SK-N-SH treated with all-trans-retinoic acid at 6 μM for 48 hours (cell line): ENCODE measurements at regions not wholly inside any gene's neighbourhood (a gene's known extent, or its start where the extent isn't known, plus 50 kb on each side); places are given as distances from the start of the nearest gene placed in this dataset.

Source experiments
- ATAC-seq: fragments of 200-7000 bp; cut with Tn5 transposase; 3 replicates; pipeline ENCODE4 v1.9.1; 2020; ENCODE audit warnings: mild to moderate bottlenecking, moderate library complexity
- BACH2 ChIP-seq: fragments of 250-450 bp; sonication (Bioruptor Pico); IDR thresholded peaks from 2 replicates; pipeline ENCODE4 v1.9.0; 2021; ENCODE audit warnings: mild to moderate bottlenecking, borderline replicate concordance
- CREB5 ChIP-seq: fragments of 250-450 bp; sonication (Bioruptor Pico); IDR thresholded peaks from 2 replicates; pipeline ENCODE4 v1.5.1; 2020; ENCODE audit warnings: low read depth, mild to moderate bottlenecking, moderate library complexity
- CSDC2 ChIP-seq: fragments of 250-450 bp; sonication (Bioruptor Pico); IDR thresholded peaks from 2 replicates; pipeline ENCODE4 v1.5.0; 2020; ENCODE audit warnings: mild to moderate bottlenecking, moderate library complexity
- CSRNP3 ChIP-seq: fragments of 250-450 bp; sonication (Bioruptor Pico); IDR thresholded peaks from 2 replicates; pipeline ENCODE4 v1.5.1; 2021; ENCODE audit warnings: mild to moderate bottlenecking, moderate library complexity
- GLIS3 ChIP-seq: fragments of 250-450 bp; sonication (Bioruptor Pico); IDR thresholded peaks from 2 replicates; pipeline ENCODE4 v1.5.0; 2020; ENCODE audit warnings: mild to moderate bottlenecking, moderate library complexity
- ISL1 ChIP-seq: fragments of 250-450 bp; sonication (Bioruptor Pico); IDR thresholded peaks from 2 replicates; pipeline ENCODE4 v2.1.2; 2022; ENCODE audit warnings: mild to moderate bottlenecking, moderate library complexity
- OSR1 ChIP-seq: fragments of 250-450 bp; sonication (Bioruptor Pico); IDR thresholded peaks from 2 replicates; pipeline ENCODE4 v1.8.0; 2022; ENCODE audit warnings: moderate library complexity, mild to moderate bottlenecking, inconsistent platforms
- PPARA ChIP-seq: fragments of 250-450 bp; sonication (Bioruptor Pico); IDR thresholded peaks from 2 replicates; pipeline ENCODE4 v1.5.0; 2020; ENCODE audit warnings: mild to moderate bottlenecking, borderline replicate concordance
- SNAI2 ChIP-seq: fragments of 250-450 bp; sonication (Bioruptor Pico); IDR thresholded peaks from 2 replicates; pipeline ENCODE4 v1.5.0; 2020; ENCODE audit warnings: mild to moderate bottlenecking, moderate library complexity
- TCF4 ChIP-seq: fragments of 250-450 bp; sonication (Bioruptor Pico); IDR thresholded peaks from 2 replicates; pipeline ENCODE4 v1.8.0; 2021; ENCODE audit warnings: mild to moderate bottlenecking, moderate library complexity, borderline replicate concordance
- TOX ChIP-seq: fragments of 250-450 bp; sonication (Bioruptor Pico); IDR thresholded peaks from 2 replicates; pipeline ENCODE4 v1.8.0; 2021; ENCODE audit warnings: mild to moderate bottlenecking, moderate library complexity, borderline replicate concordance
- TSHZ2 ChIP-seq: fragments of 250-450 bp; sonication (Bioruptor Pico); IDR thresholded peaks from 2 replicates; pipeline ENCODE4 v1.5.0; 2020; ENCODE audit warnings: mild to moderate bottlenecking, moderate library complexity
- ZC3H10 ChIP-seq: fragments of 250-450 bp; sonication (Bioruptor Pico); IDR thresholded peaks from 2 replicates; pipeline ENCODE4 v1.5.1; 2021; ENCODE audit warnings: mild to moderate bottlenecking, moderate library complexity
- ZFP30 ChIP-seq: fragments of 450-650 bp; formaldehyde crosslinking; IDR thresholded peaks from 2 replicates; pipeline ENCODE4 v1.5.0; 2022; ENCODE audit warnings: mild to moderate bottlenecking, moderate library complexity
- ZNF565 ChIP-seq: fragments of 450-650 bp; formaldehyde crosslinking; conservative IDR thresholded peaks from 2 replicates; pipeline ENCODE4 v1.5.0; 2020; ENCODE audit warnings: low read depth, mild to moderate bottlenecking, moderate library complexity
- ZNF70 ChIP-seq: fragments of 450-650 bp; formaldehyde crosslinking; IDR thresholded peaks from 2 replicates; pipeline ENCODE4 v1.5.0; 2020; ENCODE audit warnings: mild to moderate bottlenecking, moderate library complexity
- ZNF8 ChIP-seq: fragments of 450-650 bp; formaldehyde crosslinking; IDR thresholded peaks from 2 replicates; pipeline ENCODE4 v1.5.0; 2020; ENCODE audit warnings: mild to moderate bottlenecking, moderate library complexity
- TF ChIP-seq, protein P1 (sequence below): fragments of 250-450 bp; sonication (Bioruptor Pico); IDR thresholded peaks from 2 replicates; pipeline ENCODE4 v1.8.0; 2020; ENCODE audit warnings: mild to moderate bottlenecking, moderate library complexity, borderline replicate concordance

DNA sequence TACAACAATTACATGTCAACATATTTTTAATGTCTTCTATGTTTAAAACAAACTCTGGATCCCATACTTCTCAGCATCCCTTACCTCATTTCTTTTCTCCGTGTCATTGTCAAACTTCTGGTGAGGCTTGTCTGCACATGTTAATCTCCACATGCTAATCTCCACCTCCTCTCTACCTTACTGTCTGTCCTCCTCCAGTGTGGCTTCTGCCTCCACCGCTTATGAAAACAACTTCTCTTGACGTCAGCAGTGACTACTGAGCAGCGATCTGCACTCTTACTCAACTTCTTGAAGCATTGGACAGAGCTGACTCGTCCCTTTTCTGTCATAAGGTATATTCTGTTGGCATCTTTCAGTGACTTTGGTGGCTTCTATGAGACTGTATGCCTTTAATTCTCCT, 338.2 kb upstream of the THRB start:
- ATAC-seq, result no peak
- TF ChIP-seq ZNF8 (CRISPR knock-in tag), result no peak
- TF ChIP-seq, protein P1, sequence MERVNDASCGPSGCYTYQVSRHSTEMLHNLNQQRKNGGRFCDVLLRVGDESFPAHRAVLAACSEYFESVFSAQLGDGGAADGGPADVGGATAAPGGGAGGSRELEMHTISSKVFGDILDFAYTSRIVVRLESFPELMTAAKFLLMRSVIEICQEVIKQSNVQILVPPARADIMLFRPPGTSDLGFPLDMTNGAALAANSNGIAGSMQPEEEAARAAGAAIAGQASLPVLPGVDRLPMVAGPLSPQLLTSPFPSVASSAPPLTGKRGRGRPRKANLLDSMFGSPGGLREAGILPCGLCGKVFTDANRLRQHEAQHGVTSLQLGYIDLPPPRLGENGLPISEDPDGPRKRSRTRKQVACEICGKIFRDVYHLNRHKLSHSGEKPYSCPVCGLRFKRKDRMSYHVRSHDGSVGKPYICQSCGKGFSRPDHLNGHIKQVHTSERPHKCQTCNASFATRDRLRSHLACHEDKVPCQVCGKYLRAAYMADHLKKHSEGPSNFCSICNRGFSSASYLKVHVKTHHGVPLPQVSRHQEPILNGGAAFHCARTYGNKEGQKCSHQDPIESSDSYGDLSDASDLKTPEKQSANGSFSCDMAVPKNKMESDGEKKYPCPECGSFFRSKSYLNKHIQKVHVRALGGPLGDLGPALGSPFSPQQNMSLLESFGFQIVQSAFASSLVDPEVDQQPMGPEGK (CRISPR knock-in tag), result no peak
- no peak for TF ChIP-seq GLIS3
- TF ChIP-seq TCF4 (CRISPR knock-in tag), result no peak
- no peak for TF ChIP-seq TOX
- TF ChIP-seq CSRNP3 (CRISPR knock-in tag), result no peak
- TF ChIP-seq CSDC2, result no peak
- no peak for TF ChIP-seq CREB5 (CRISPR knock-in tag)
- TF ChIP-seq ZFP30 (CRISPR knock-in tag), result no peak
- TF ChIP-seq TSHZ2 (CRISPR knock-in tag), result no peak
- TF ChIP-seq ISL1 (CRISPR knock-in tag), result no peak
- no peak for TF ChIP-seq SNAI2 (CRISPR knock-in tag)
- TF ChIP-seq ZC3H10, result no peak
- TF ChIP-seq PPARA (CRISPR knock-in tag), result no peak
- TF ChIP-seq OSR1, result no peak

GRCh38 chr3:24834442-24834841, 339.8 kb upstream of the THRB start:
- no peak for TF ChIP-seq TSHZ2 (CRISPR knock-in tag)
- TF ChIP-seq CREB5 (CRISPR knock-in tag), result no peak
- TF ChIP-seq TCF4 (CRISPR knock-in tag), result no peak
- no peak for TF ChIP-seq ZNF70
- TF ChIP-seq CSDC2, result no peak
- TF ChIP-seq ZFP30 (CRISPR knock-in tag), result no peak
- no peak for TF ChIP-seq ZNF565
- no peak for TF ChIP-seq OSR1
- TF ChIP-seq ZNF8 (CRISPR knock-in tag), result no peak
- TF ChIP-seq ZC3H10, result no peak
- ATAC-seq, result no peak

- TF ChIP-seq BACH2 (CRISPR knock-in tag) (no peak), PPARA (CRISPR knock-in tag) (no peak)
- no peak for ATAC-seq
These were observed 340.9 kb upstream of the THRB start for GRCh38 chr3:24835510-24835909.
